ENCODE measurements at regions not wholly inside any gene's neighbourhood (a gene's known extent, or its start where the extent isn't known, plus 50 kb on each side); places are given as distances from the start of the nearest gene placed in this dataset.

DNA sequence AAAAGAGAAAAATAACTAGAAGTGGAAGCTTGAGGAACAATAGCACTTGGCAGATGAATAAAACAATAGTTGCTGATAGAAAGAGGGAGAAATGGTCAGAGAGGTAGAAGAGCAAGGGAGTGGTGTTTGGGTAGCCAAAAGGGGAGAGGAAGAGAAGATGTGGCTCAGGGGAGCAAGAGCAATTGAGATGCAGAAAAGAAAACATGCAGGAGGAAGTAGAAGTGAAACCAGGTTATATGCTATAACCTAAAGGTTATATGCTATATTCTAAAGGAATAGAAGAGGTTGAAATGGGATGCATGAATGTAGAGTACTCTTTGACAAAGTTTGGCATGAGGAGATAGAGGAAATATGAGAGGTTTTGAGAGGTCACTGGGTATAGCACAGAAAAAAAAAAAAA is 759.5 kb downstream of the SATB2 start:
- H3K27ac ChIP-seq (ENCODE audit: low read length): no peak overlapping the region
- no peak for TF ChIP-seq EZH2 (IDR thresholded peaks at IDR 0.05; ENCODE audit: low read length, unreplicated experiment)
- no peak for TF ChIP-seq EZH2phosphoT487 (IDR thresholded peaks at IDR 0.05; ENCODE audit: borderline replicate concordance, low read length)
- TF ChIP-seq, protein P1, sequence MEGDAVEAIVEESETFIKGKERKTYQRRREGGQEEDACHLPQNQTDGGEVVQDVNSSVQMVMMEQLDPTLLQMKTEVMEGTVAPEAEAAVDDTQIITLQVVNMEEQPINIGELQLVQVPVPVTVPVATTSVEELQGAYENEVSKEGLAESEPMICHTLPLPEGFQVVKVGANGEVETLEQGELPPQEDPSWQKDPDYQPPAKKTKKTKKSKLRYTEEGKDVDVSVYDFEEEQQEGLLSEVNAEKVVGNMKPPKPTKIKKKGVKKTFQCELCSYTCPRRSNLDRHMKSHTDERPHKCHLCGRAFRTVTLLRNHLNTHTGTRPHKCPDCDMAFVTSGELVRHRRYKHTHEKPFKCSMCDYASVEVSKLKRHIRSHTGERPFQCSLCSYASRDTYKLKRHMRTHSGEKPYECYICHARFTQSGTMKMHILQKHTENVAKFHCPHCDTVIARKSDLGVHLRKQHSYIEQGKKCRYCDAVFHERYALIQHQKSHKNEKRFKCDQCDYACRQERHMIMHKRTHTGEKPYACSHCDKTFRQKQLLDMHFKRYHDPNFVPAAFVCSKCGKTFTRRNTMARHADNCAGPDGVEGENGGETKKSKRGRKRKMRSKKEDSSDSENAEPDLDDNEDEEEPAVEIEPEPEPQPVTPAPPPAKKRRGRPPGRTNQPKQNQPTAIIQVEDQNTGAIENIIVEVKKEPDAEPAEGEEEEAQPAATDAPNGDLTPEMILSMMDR (conservative IDR thresholded peaks at IDR 0.05; ENCODE audit: low read depth, low read length): no peak
- DNase-seq (no peak), ATAC-seq (no peak)
- no peak overlapping the region for H2AFZ ChIP-seq (ENCODE audit: low read length)
- no TSS peak for BruUV-seq (replicated peaks)
- intact Hi-C loops (cut with micrococcal nuclease): no loop called here
- H3K36me3 ChIP-seq (ENCODE audit: low read depth, low read length): no peaks in the 10 kb centered on the region
- no peaks in the 10 kb centered on the region for H3K4me1 ChIP-seq (ENCODE audit: insufficient read depth, low read length)
- H3K27me3 ChIP-seq (ENCODE audit: low read length): no peaks in the 10 kb centered on the region
- POLR2A ChIA-PET (ENCODE audit: unreplicated experiment): no interaction called here
- H3K9ac ChIP-seq (ENCODE audit: low read length): no peak overlapping the region
- CTCF ChIA-PET: no interaction called here
- no peak overlapping the region for H3K4me3 ChIP-seq (ENCODE audit: low read length)
- no peaks in the 10 kb centered on the region for H3K79me2 ChIP-seq (ENCODE audit: low read length)
- no peaks in the 10 kb centered on the region for H4K20me1 ChIP-seq (ENCODE audit: low read length)
- no peaks in the 10 kb centered on the region for H3F3A ChIP-seq (ENCODE audit: low read length, unreplicated experiment)
- H3K9me2 ChIP-seq (replicated peaks; ENCODE audit: low read length): no peaks in the 10 kb centered on the region
- H3K4me2 ChIP-seq (ENCODE audit: low read length): no peak overlapping the region
- no peaks in the 10 kb centered on the region for H3K9me3 ChIP-seq (ENCODE audit: low read length)

DNA sequence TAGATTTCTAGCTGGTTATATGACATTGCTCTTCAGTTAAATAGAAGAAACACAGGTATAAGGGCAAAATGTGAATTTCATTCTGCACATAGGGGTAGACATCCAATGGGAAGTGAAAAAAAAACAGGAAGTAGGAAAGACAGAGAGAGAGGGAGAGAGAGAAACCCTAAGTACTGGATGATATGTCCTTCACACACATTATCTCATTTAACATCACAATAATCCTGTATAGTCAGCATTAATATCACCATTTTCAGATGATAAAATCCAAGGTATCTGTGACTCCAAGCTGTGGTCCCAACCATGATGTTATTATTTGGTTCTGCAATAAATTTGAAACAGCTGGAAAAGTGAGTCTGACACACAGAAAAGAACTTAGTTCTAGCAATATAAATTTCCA is 759.9 kb downstream of the SATB2 start:
- ChIA-PET CTCF (no interaction called here), POLR2A (ENCODE audit: unreplicated experiment) (no interaction called here)
- H3K4me1 ChIP-seq (ENCODE audit: insufficient read depth, low read length): no peaks in the 10 kb centered on the region
- DNase-seq: no peak
- no peaks in the 10 kb centered on the region for H4K20me1 ChIP-seq (ENCODE audit: low read length)
- no peaks in the 10 kb centered on the region for H3K9me3 ChIP-seq (ENCODE audit: low read length)
- TF ChIP-seq, protein P1 (conservative IDR thresholded peaks at IDR 0.05; ENCODE audit: low read depth, low read length): no peak
- no peak for TF ChIP-seq EZH2 (IDR thresholded peaks at IDR 0.05; ENCODE audit: low read length, unreplicated experiment)
- BruUV-seq (replicated peaks): no TSS peak
- no peaks in the 10 kb centered on the region for H3K79me2 ChIP-seq (ENCODE audit: low read length)
- H3K36me3 ChIP-seq (ENCODE audit: low read depth, low read length): no peaks in the 10 kb centered on the region
- no peak overlapping the region for H3K27ac ChIP-seq (ENCODE audit: low read length)
- H3K9ac ChIP-seq (ENCODE audit: low read length): no peak overlapping the region
- no peaks in the 10 kb centered on the region for H3K27me3 ChIP-seq (ENCODE audit: low read length)
- no peak overlapping the region for H2AFZ ChIP-seq (ENCODE audit: low read length)
- H3F3A ChIP-seq (ENCODE audit: low read length, unreplicated experiment): no peaks in the 10 kb centered on the region
- no peak overlapping the region for H3K4me2 ChIP-seq (ENCODE audit: low read length)
- H3K4me3 ChIP-seq (ENCODE audit: low read length): no peak overlapping the region
- no peak for ATAC-seq
- intact Hi-C loops (cut with micrococcal nuclease): no loop called here
- H3K9me2 ChIP-seq (replicated peaks; ENCODE audit: low read length): no peaks in the 10 kb centered on the region

DNA sequence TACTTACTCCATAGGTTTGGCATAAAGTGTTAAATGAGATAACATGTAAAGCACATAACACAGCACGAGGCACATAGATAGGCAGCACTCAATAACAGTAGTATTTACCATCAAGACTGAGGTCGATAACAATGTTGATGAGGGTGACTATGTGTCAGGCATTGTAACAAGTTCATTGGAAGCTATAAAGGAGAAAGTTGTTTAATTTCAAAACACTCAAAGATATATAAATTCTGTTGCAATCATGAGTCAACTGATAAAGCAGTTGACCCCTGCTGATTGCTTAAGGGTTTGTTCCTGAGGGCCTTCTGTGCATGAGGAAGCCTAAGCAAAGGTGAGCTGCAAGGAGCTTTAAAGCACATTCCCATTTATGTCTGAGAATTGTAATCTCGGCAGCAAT is 760.5 kb downstream of the SATB2 start:
- Histone ChIP-seq H4K20me1 (ENCODE audit: low read length) (no peaks in the 10 kb centered on the region), H3K4me2 (ENCODE audit: low read length) (no peak overlapping the region), H3K79me2 (ENCODE audit: low read length) (no peaks in the 10 kb centered on the region), H3K4me3 (ENCODE audit: low read length) (no peak overlapping the region), H3F3A (ENCODE audit: low read length, unreplicated experiment) (no peaks in the 10 kb centered on the region), H3K9me3 (ENCODE audit: low read length) (no peaks in the 10 kb centered on the region), H3K9me2 (replicated peaks; ENCODE audit: low read length) (no peaks in the 10 kb centered on the region), H3K27ac (ENCODE audit: low read length) (no peak overlapping the region), H3K36me3 (ENCODE audit: low read depth, low read length) (no peaks in the 10 kb centered on the region), H3K9ac (ENCODE audit: low read length) (no peak overlapping the region), H3K4me1 (ENCODE audit: insufficient read depth, low read length) (no peaks in the 10 kb centered on the region), H3K27me3 (ENCODE audit: low read length) (no peaks in the 10 kb centered on the region), H2AFZ (ENCODE audit: low read length) (no peak overlapping the region)
- intact Hi-C loops (cut with micrococcal nuclease): no loop called here
- TF ChIP-seq EZH2 (IDR thresholded peaks at IDR 0.05; ENCODE audit: low read length, unreplicated experiment) (no peak), EZH2phosphoT487 (IDR thresholded peaks at IDR 0.05; ENCODE audit: borderline replicate concordance, low read length) (no peak)
- TF ChIP-seq, protein P1 (conservative IDR thresholded peaks at IDR 0.05; ENCODE audit: low read depth, low read length): no peak
- BruUV-seq (replicated peaks): no TSS peak
- DNase-seq (no peak), ATAC-seq (no peak)
- ChIA-PET POLR2A (ENCODE audit: unreplicated experiment) (no interaction called here), CTCF (no interaction called here)

All from PC-3 (cell line).